Stimulated activated CD8-positive, alpha-beta memory T cell treated with anti-CD3 and anti-CD28 coated beads, Interleukin-7, amount 100 ng/mL, for 1 hour (primary cell): ENCODE measurements at regions not wholly inside any gene's neighbourhood (a gene's known extent, or its start where the extent isn't known, plus 50 kb on each side); places are given as distances from the start of the nearest gene placed in this dataset.

Source experiments
- DNase-seq, 2 donors: peaks; one replicate each; pipeline ENCODE4 v3.0.0-alpha.2; 2020; ENCODE audit warnings: low read depth in 2 of 2

GRCh38 chr11:109747839-109748238, 325.8 kb downstream of the C11orf87 start:
- DNase-seq: no peak

- DNase-seq: no peak
Measured at GRCh38 chr11:109749476-109749875, 327.5 kb downstream of the C11orf87 start.

DNA sequence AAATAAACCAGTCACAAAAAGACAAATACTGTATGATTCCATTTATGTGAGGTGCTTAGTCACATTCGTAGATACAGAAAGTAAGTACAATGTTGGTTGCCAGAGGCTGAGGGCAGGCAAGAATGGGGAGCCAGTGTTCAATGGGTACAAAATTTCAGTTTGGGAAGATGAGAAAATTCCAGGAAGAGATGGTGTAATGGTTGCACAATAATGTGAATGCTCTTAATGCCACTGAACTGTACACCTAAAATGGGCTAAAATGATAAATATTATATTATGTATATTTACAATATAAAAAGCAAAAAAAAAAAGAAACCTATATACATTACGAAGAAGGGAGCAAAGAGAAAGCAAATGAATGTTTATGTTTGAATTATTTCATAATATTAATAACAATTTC, 329.0 kb downstream of the C11orf87 start:
- no peak for DNase-seq

GRCh38 chr11:109752212-109752825, 330.3 kb downstream of the C11orf87 start:
- no peak for DNase-seq

- DNase-seq: no peak
Measured at GRCh38 chr11:109756521-109756920, 334.5 kb downstream of the C11orf87 start.

DNA sequence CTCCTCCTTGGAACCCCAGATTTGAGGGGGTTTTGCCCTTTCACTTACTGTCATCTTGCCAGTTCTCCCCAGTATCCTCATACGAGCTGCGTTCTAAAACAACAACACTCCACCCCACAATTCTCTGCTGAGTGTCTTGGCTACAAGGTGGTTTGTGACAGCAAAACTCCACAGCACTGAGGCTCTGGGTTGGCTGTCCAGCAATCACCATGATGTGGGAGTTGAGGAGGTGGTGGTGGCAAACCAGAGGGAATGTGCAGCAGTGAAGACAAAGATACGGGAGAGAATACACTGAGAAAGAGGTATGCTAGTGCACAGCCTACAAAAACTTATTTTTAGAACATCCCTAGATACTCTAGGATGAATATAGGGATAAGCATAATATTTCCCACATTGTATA, 335.0 kb downstream of the C11orf87 start:
- no peak for DNase-seq

DNA sequence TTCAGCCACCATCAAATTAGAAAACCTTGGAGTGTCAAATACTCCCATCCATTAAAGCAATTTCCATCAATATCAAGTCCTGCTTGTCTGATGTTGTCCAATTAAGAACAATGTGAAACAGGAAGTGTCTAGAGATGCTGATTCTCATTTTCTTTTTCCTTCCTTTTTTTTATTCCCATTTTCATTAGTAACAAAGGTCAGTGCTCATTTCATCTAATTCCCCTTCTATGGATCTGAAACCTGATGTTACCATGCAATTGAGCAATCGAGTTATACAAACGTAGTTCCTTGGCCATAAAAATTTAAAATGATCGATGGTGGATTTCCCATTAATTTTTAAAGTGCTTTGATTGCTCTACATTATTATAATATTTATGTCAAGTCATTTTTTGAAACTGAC, 330.6 kb upstream of the ZC3H12C start:
- DNase-seq: no peak

GRCh38 chr11:109765709-109766311, 327.4 kb upstream of the ZC3H12C start:
- DNase-seq: no peak

- no peak for DNase-seq
Measured at GRCh38 chr11:109769858-109770257, 323.3 kb upstream of the ZC3H12C start.

DNA sequence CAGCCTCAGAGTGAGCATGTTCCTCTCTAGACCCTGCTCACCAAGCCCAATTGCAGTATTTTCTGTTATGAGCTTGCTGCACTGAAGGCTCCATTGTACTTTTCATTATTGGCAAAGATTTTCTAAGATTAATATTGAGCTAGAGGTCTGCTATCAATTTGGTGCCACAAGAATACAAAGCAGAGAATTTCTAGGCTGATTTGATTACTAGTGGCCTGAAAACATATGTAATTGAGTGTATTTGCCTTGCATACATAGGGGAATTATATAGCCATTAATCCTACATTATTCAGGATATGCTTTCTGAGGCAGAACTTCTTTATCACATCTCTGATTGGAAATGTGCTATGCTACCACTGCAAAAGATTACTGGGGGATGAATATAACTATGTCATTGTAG, 322.9 kb upstream of the ZC3H12C start:
- DNase-seq: no peak

- no peak for DNase-seq
Measured at GRCh38 chr11:109772892-109773291, 320.3 kb upstream of the ZC3H12C start.

- DNase-seq: no peak
Measured at GRCh38 chr11:109775686-109776085, 317.5 kb upstream of the ZC3H12C start.

GRCh38 chr11:109783014-109783413, 310.2 kb upstream of the ZC3H12C start:
- no peak for DNase-seq

DNA sequence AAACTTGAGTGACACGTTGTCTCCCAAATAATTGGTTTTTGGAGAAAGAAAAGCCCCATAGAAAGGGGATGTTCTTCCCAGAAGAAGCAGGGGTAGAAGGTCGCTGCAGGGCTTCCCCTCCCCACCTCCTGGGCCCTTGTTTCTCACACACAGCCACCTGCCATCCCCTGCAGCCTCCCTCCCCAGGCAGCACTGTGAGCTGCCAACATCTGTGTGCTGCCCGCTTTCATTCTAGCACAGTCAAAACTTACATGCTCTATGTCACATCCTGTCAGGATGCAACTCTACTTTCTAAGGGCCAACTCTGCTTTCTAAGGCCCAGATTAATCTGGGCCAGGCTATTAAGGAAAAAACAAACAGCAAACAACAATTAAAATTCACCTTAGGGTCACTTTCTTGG, 309.4 kb upstream of the ZC3H12C start:
- DNase-seq: no peak

DNA sequence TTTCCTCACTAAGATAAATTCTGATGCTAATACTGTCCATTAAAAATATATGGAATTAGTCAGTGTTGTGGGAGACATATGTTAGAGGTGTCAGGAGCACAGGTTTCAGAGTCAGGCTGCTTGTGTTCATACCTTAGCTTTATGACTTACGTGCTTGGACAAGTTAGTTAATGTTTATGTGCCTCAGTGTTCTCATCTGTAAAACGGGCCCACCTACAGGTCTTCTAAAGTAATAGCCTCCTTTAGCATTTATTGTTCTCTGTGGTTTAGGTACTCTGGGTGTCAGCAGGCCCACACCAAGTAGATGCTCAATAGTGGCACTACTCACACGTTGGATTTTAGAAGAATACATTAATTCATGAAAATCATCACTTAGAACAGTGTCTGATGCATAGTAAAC, 308.7 kb upstream of the ZC3H12C start:
- no peak for DNase-seq

DNA sequence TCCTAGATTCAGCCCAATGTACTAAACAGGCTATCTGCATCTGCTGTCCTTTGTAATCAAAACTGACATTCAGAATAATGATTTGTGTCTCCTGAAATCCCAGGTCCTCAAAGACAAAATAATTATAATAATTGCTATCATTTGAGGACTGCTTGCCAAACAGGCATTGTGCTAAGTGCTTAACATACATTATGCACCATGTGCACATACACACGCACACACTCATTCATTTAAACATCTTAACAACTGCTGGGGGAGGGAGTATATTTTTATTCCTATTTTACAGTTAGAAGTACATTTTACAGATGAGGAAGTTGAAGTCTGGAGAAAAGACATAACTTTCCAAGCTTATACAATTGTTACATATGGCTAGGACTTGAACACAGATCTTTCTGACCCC, 308.0 kb upstream of the ZC3H12C start:
- DNase-seq: no peak

GRCh38 chr11:109785714-109786113, 307.5 kb upstream of the ZC3H12C start:
- no peak for DNase-seq

DNA sequence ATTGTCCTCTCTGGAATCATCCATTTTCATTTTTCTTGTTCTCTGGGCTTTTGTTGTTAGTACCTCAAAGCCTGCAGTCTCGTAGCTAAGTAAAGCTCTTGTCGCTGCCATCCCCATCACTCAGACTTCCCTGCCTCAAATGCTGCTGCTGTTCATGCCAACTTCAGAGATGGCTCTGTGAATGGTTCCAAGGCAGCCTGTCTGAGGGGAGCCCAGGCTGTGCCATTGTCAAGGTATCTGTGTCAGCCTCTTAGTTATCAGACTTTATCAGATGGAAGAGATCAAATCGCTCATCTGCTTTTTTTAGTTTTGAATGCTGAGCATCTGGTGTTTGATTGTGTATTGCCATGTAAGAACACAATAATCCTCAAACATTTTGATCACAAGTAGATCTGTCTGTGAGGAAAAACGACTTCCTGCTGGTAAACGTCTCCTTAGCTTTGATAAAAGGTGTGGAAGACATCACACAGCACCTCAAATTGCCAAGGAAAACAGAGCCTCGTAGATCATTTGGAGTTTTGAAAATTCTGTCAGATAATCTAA, 304.2 kb upstream of the ZC3H12C start:
- no peak for DNase-seq

DNA sequence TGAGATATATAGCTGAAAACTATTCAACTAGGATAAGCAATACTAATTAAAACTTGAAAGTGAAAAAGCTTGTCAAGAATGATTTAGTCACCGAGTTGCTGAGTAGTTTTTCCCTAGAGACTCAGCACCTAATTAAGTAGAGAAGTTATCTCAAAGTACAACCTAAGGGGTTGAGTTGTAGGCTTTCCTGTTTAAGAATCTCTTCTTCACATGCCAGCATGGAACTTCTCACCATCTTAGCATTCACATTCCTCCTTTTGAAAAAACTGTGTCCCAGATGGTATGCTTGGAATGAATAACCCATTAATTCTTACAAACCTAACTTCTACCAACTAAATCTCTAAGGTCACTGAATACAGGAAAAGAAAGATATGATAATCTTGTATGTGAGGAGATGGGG, 303.3 kb upstream of the ZC3H12C start:
- no peak for DNase-seq

DNA sequence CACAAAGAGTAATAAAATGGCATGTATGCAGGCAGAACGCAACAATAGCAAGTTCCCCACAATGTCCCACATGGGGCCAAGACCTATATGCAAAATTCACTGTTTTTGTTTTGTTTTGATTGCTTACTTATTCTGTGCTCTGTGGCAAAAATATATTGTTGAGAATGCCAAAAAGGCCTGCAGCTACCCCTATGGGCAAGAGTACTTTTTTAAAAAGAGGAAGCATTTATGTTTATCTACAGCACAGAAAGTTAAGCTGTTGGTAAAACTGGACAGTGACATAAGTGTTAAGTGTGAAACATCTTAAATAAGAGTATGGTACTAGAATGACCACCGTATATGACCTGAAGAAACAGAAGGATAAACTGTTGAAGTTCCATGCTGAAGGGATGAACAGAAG, 301.9 kb upstream of the ZC3H12C start:
- no peak for DNase-seq

DNA sequence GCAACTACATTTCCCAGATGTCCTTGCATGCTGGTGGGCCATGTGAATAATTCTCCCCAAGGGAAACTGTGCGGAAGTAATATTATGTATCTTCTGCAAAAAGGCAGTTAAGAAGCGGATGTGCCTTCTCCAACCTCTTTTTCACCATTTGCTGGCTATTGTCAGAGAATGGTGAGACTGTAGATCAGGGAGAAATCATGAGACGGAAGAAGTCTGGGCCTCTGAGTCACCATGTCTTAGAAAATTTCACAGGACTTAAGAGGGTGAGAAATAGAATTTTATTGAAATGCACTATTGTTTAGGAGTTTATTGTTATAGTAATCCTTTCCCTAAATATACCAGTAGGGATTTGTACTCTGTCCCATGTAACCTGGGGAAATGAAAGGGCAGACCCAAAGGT, 298.7 kb upstream of the ZC3H12C start:
- DNase-seq: no peak

- DNase-seq: no peak
Measured at GRCh38 chr11:109795234-109795633, 298.0 kb upstream of the ZC3H12C start.

DNA sequence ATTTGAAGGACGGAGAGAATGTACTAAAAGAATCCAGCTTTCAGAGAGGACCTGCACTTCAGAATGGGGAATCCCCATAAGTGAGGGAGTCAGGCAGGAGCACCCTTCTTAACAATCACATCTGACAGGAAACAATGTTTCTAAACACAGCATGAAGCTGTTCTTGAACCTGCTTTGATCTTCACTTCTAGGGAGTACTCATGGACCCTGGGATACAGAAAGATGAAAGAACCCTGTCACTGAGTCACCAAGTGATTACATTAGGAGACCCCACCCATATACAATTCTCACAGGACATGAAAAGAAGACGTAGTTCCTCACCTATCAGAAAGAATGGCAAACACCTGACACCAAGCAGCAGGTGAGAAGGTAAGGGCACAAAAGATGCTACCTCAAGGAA, 296.9 kb upstream of the ZC3H12C start:
- no peak for DNase-seq

DNA sequence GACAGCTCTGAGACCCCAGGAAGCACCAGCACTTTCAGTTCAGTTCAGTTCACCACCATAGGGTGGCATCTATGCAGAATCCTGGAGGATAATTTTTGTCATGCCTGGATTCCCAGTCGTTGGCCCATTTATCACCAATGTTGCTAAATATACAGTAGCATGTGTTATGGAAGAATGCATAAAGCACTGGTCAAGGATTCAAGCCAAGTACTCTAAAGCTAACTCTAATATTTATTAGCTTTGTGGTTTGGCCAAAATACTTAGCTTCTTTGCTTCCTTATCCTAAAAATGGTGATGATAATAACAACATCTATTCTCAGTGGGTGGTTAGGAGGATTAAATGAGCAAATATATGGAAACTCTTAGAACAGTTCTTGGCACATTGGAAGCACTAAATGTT, 294.7 kb upstream of the ZC3H12C start:
- DNase-seq: no peak
